Omental fat pad (tissue), 3 donors: ENCODE measurements at regions not wholly inside any gene's neighbourhood (a gene's known extent, or its start where the extent isn't known, plus 50 kb on each side); places are given as distances from the start of the nearest gene placed in this dataset.
A peak's percentile ranks its signal among the peaks of the same experiment; 100 is the strongest.

Source experiments
- ATAC-seq: fragments of 150-250 bp; one replicate; pipeline ENCODE4 v1.9.1; 2016; ENCODE audit warnings: mild to moderate bottlenecking, moderate library complexity; ENCODE audit not compliant: low FRiP score
- DNase-seq: peaks from one replicate; pipeline ENCODE4 v3.0.0-alpha.2; 2019; ENCODE audit warnings: low spot score
- TF ChIP-seq, protein P1 (sequence below), 3 donors: fragments of 450-650 bp; IDR thresholded peaks; one replicate each; pipeline ENCODE4 v1.5.1; 2016 to 2017; ENCODE audit warnings: antibody characterized with exemption in 3 of 3, mild to moderate bottlenecking in 3 of 3, moderate library complexity in 2 of 3

- no peak for DNase-seq
- TF ChIP-seq, protein P1, sequence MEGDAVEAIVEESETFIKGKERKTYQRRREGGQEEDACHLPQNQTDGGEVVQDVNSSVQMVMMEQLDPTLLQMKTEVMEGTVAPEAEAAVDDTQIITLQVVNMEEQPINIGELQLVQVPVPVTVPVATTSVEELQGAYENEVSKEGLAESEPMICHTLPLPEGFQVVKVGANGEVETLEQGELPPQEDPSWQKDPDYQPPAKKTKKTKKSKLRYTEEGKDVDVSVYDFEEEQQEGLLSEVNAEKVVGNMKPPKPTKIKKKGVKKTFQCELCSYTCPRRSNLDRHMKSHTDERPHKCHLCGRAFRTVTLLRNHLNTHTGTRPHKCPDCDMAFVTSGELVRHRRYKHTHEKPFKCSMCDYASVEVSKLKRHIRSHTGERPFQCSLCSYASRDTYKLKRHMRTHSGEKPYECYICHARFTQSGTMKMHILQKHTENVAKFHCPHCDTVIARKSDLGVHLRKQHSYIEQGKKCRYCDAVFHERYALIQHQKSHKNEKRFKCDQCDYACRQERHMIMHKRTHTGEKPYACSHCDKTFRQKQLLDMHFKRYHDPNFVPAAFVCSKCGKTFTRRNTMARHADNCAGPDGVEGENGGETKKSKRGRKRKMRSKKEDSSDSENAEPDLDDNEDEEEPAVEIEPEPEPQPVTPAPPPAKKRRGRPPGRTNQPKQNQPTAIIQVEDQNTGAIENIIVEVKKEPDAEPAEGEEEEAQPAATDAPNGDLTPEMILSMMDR (IDR thresholded peaks at IDR 0.05) = no peak
- ATAC-seq = no peak
Measured at GRCh38 chr10:129285459-129285858, 181.6 kb upstream of the MGMT start.

- ATAC-seq = no peak
- TF ChIP-seq, protein P1 (IDR thresholded peaks at IDR 0.05) = no peak
- no peak for DNase-seq
Measured at GRCh38 chr10:129288999-129289584, 177.9 kb upstream of the MGMT start.

GRCh38 chr10:129293991-129294700 is 172.9 kb upstream of the MGMT start:
- ATAC-seq = no peak
- DNase-seq = no peak
- TF ChIP-seq, protein P1 (IDR thresholded peaks at IDR 0.05) = no peak

DNA sequence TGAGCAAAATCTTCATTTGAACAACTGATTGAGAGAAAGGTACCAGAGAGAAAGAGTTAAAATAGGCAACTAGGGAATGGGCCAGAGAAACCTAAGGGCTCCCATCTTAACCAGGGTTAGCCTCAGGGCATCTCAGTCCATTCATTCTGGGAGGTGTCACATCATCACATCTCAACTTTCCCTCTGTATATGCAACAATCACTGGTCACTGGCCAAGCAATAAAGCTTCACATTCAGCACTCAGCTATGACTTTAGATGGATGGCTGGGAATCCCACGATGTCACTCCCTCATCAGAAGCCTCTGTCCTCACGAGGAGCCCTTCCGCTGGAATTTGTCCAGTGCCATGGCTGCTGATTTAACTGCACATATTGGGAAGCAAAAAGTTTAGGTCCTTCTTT is 172.1 kb upstream of the MGMT start:
- DNase-seq (no peak), ATAC-seq (no peak)
- TF ChIP-seq, protein P1 (IDR thresholded peaks at IDR 0.05) = no peak

- no peak for DNase-seq
- ATAC-seq = peak; percentile 28
- TF ChIP-seq, protein P1 (IDR thresholded peaks at IDR 0.05) = no peak
Measured at GRCh38 chr10:129305046-129305445, 162.0 kb upstream of the MGMT start.

DNA sequence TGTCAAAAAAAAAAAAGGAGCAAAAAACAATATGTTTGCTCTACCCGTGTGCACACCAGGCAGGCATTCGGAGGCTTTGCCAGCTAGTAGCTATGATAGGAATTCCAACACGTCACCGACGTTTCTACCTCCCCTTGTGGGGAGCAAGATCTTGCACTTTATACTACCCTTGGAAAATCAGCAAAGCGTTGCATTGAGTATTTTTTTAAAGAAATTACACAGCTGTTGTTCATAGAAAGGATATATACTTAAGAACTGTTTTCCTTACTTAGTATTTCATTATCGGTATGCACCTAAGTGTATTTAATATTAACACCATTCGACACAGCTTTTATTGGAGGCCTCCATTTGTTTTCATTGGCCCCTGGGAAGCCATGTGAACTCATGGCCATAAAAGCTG is 159.9 kb upstream of the MGMT start:
- ATAC-seq = no peak
- no peak for DNase-seq
- TF ChIP-seq, protein P1 (IDR thresholded peaks at IDR 0.05) = no peak
